ACHN (cell line): ENCODE measurements at regions not wholly inside any gene's neighbourhood (a gene's known extent, or its start where the extent isn't known, plus 50 kb on each side); places are given as distances from the start of the nearest gene placed in this dataset.
"Not testable (repeated sequence)": the region's sequence is repeated elsewhere in the genome, so short reads cannot be mapped to it uniquely, and the experiment has no call there.

Experiments used
- DNase-seq: peaks from one replicate; pipeline ENCODE4 v3.0.0-alpha.2; 2015
- in situ Hi-C: cut with HindIII; loops from 2 replicates; pipeline ENCODE4 v1.10.0; 2017; ENCODE audit warnings: low sequenced_read_pairs, low pct_ligation_motif_present, low pct_unique_long_range_greater_than_20kb

GRCh38 chr3:5891711-5892110 is 704.2 kb downstream of the EDEM1 start:
- no peak for DNase-seq
- in situ Hi-C loops = no loop called here

- no peak for DNase-seq
- in situ Hi-C loops = no loop called here
Measured at GRCh38 chr3:5898106-5898505, 710.6 kb downstream of the EDEM1 start.

- DNase-seq = no peak
- in situ Hi-C loops = no loop called here
Measured at GRCh38 chr3:5899014-5899761, 711.7 kb downstream of the EDEM1 start.

- in situ Hi-C loops = no loop called here
- no peak for DNase-seq
Measured at GRCh38 chr3:5917932-5918331, 730.4 kb downstream of the EDEM1 start.

GRCh38 chr3:5918626-5919025 is 731.1 kb downstream of the EDEM1 start:
- in situ Hi-C loops = no loop called here
- DNase-seq = no peak

- no peak for DNase-seq
- in situ Hi-C loops = no loop called here
Measured at GRCh38 chr3:5929027-5929426, 741.5 kb downstream of the EDEM1 start.

GRCh38 chr3:5944061-5944460 is 756.6 kb downstream of the EDEM1 start:
- DNase-seq, in situ Hi-C loops: not testable (repeated sequence)

GRCh38 chr3:5948084-5948483 is 760.6 kb downstream of the EDEM1 start:
- in situ Hi-C loops = no loop called here
- DNase-seq = no peak

- no peak for DNase-seq
- in situ Hi-C loops = no loop called here
Measured at GRCh38 chr3:5951026-5951425, 763.5 kb downstream of the EDEM1 start.

GRCh38 chr3:5972586-5972985 is 785.1 kb downstream of the EDEM1 start:
- no peak for DNase-seq
- in situ Hi-C loops = no loop called here

- in situ Hi-C loops = no loop called here
- no peak for DNase-seq
Measured at GRCh38 chr3:5974630-5975322, 787.3 kb downstream of the EDEM1 start.

- DNase-seq = no peak
- in situ Hi-C loops = no loop called here
Measured at GRCh38 chr3:5977331-5977730, 789.8 kb downstream of the EDEM1 start.

- in situ Hi-C loops = no loop called here
- no peak for DNase-seq
Measured at GRCh38 chr3:5980475-5980874, 793.0 kb downstream of the EDEM1 start.

- in situ Hi-C loops = no loop called here
Measured at GRCh38 chr3:5994651-5995050, 807.1 kb downstream of the EDEM1 start.

GRCh38 chr3:6018456-6018855 is 830.9 kb downstream of the EDEM1 start:
- in situ Hi-C loops = no loop called here
- DNase-seq = no peak

More at GRCh38 chr3:5994651-5995050, 807.1 kb downstream of the EDEM1 start:
- DNase-seq = no peak

GRCh38 chr3:6022621-6023020 is 835.1 kb downstream of the EDEM1 start:
- in situ Hi-C loops = no loop called here
- no peak for DNase-seq

- in situ Hi-C loops = no loop called here
Measured at GRCh38 chr3:6025032-6025431, 835.9 kb upstream of the GRM7 start.

GRCh38 chr3:6030648-6031047 is 830.3 kb upstream of the GRM7 start:
- DNase-seq, in situ Hi-C loops: not testable (repeated sequence)

More at GRCh38 chr3:6025032-6025431, 835.9 kb upstream of the GRM7 start:
- DNase-seq = no peak

- DNase-seq = no peak
- in situ Hi-C loops = no loop called here
Measured at GRCh38 chr3:6035626-6036025, 825.3 kb upstream of the GRM7 start.

- DNase-seq = no peak
- in situ Hi-C loops = no loop called here
Measured at GRCh38 chr3:6039971-6040370, 820.9 kb upstream of the GRM7 start.
